Stomach (tissue), 8 donors: ENCODE measurements at regions not wholly inside any gene's neighbourhood (a gene's known extent, or its start where the extent isn't known, plus 50 kb on each side); places are given as distances from the start of the nearest gene placed in this dataset.

Experiments
- DNase-seq, 2 donors: peaks; one replicate each; pipeline versions ENCODE4 v3.0.0 to v3.0.0-alpha.2; 2013 to 2019
- H3K27ac ChIP-seq, 5 donors: fragments of 200-600 bp in 4 of 5; sonication (generic) in 4 of 5; one replicate each; pipeline ENCODE4 v1.5.1; 2013 to 2019; ENCODE audit warnings: mild to moderate bottlenecking in 1 of 5, moderate library complexity in 1 of 5
- H3K27me3 ChIP-seq, 3 donors: fragments of 200-600 bp; sonication (generic); one replicate each; pipeline ENCODE4 v1.5.1; 2017 to 2019; ENCODE audit warnings: mixed run types in 1 of 3
- H3K36me3 ChIP-seq, 4 donors: fragments of 200-600 bp; sonication (generic); 1 replicate in 3 of 4; 2 replicates in 1 of 4; pipeline ENCODE4 v1.5.1; 2016 to 2019
- H3K4me1 ChIP-seq, 4 donors: fragments of 200-600 bp; sonication (generic); one replicate each; pipeline ENCODE4 v1.5.1; 2016 to 2019
- H3K4me3 ChIP-seq, 4 donors: fragments of 200-600 bp; sonication (generic) in 3 of 4; one replicate each; pipeline ENCODE4 v1.5.1; 2016 to 2019; ENCODE audit warnings: mild to moderate bottlenecking in 1 of 4
- H3K9me3 ChIP-seq, 4 donors: fragments of 200-600 bp; sonication (generic); one replicate each; pipeline ENCODE4 v1.5.1; 2016 to 2019
- CTCF ChIP-seq, 7 experiments: fragments of 450-650 bp in 4 of 7; fragments of 200-600 bp in 3 of 7; sonication (generic) in 3 of 7; IDR thresholded peaks; one replicate each; pipeline ENCODE4 v1.5.1; 2016 to 2019; ENCODE audit warnings: antibody characterized with exemption in 7 of 7, control low read depth in 2 of 7, mild to moderate bottlenecking in 1 of 7
- EP300 ChIP-seq: sonication (generic); formaldehyde crosslinking; IDR thresholded peaks from one replicate; pipeline ENCODE4 v1.6.1; 2017; ENCODE audit warnings: antibody characterized with exemption
- POLR2A ChIP-seq, 4 donors: fragments of 450-650 bp; IDR thresholded peaks; one replicate each; pipeline ENCODE4 v1.6.1; 2016; ENCODE audit warnings: antibody characterized with exemption in 4 of 4, control low read depth in 2 of 4, mild to moderate bottlenecking in 1 of 4, moderate library complexity in 1 of 4
- POLR2AphosphoS5 ChIP-seq, 3 donors: sonication (generic); formaldehyde crosslinking; IDR thresholded peaks; one replicate each; pipeline ENCODE4 v1.6.1; 2016; ENCODE audit warnings: antibody characterized with exemption in 3 of 3
- WGBS, 5 donors: extraction: QIAGEN DNeasy Blood & Tissue Kit in 3 of 5; methylation state at CpG; one replicate each; pipeline versions ENCODE4 v1.1.5 to v1.1.7; 2013 to 2018; 5-methylcytosine and 5-hydroxymethylcytosine counted together
- intact Hi-C: fragments of 100-400 bp; cut with DNase I; formaldehyde crosslinking; loops from one replicate; pipeline ENCODE4 v1.15.1; 2023; ENCODE audit warnings: low total_unique reads
- donor health status: healthy with polysubstance abuse.
- donor health status: Bipolar disorder and iron deficiency.
- donor health status: healthy.

- H3K36me3 ChIP-seq, result no peaks in the 10 kb centered on the region
Measured at GRCh38 chr20:16170406-16170971, 402.8 kb downstream of the KIF16B start.

GRCh38 chr20:16167423-16168130, 405.7 kb downstream of the KIF16B start:
- Histone ChIP-seq H3K4me1 (no peaks in the 10 kb centered on the region), H3K36me3 (no peaks in the 10 kb centered on the region), H3K9me3 (peaks cover 0 to 12% (median 7%) of the 10 kb centered on the region in 4 donors), H3K27ac (no peak overlapping the region), H3K4me3 (no peak overlapping the region), H3K27me3 (no peaks in the 10 kb centered on the region)
- TF ChIP-seq CTCF (IDR thresholded peaks at IDR 0.05), result no peak
- TF ChIP-seq POLR2AphosphoS5 (IDR thresholded peaks at IDR 0.05), result no peak
- TF ChIP-seq POLR2A (IDR thresholded peaks at IDR 0.05), result no peak
- TF ChIP-seq EP300, result no peak
- 77 to 94% (median 85%) methylated on average over 2 of the region's 2 CpGs for WGBS, 5 donors
- intact Hi-C loops, result no loop called here
- DNase-seq, result peak in 1 of 2 donors; percentile 17

More at GRCh38 chr20:16170406-16170971, 402.8 kb downstream of the KIF16B start:
- H3K4me3 ChIP-seq, result no peak overlapping the region
- intact Hi-C loops, result no loop called here
- no peaks in the 10 kb centered on the region for H3K4me1 ChIP-seq
- no peaks in the 10 kb centered on the region for H3K27me3 ChIP-seq
- TF ChIP-seq CTCF (IDR thresholded peaks at IDR 0.05) (no peak), POLR2A (IDR thresholded peaks at IDR 0.05) (no peak), POLR2AphosphoS5 (IDR thresholded peaks at IDR 0.05) (no peak), EP300 (no peak)
- DNase-seq, result no peak
- no peak overlapping the region for H3K27ac ChIP-seq
- H3K9me3 ChIP-seq, result no peaks in the 10 kb centered on the region
- 72 to 84% (median 77%) methylated on average over 7 of the region's 7 CpGs for WGBS, 5 donors

- TF ChIP-seq POLR2A (IDR thresholded peaks at IDR 0.05) (no peak), POLR2AphosphoS5 (IDR thresholded peaks at IDR 0.05) (no peak), CTCF (IDR thresholded peaks at IDR 0.05) (no peak), EP300 (no peak)
- H3K36me3 ChIP-seq, result no peaks in the 10 kb centered on the region
- no peak for DNase-seq
- H3K4me1 ChIP-seq, result no peaks in the 10 kb centered on the region
- H3K4me3 ChIP-seq, result no peak overlapping the region
- intact Hi-C loops, result no loop called here
- H3K27me3 ChIP-seq, result no peaks in the 10 kb centered on the region
- H3K27ac ChIP-seq, result no peak overlapping the region
- peaks cover 0 to 12% (median 7%) of the 10 kb centered on the region in 4 donors for H3K9me3 ChIP-seq
- 91 to 95% (median 94%) methylated on average over 6 of the region's 6 CpGs for WGBS, 5 donors
Measured at GRCh38 chr20:16166737-16167136, 406.5 kb downstream of the KIF16B start.

GRCh38 chr20:16158976-16159286, 414.3 kb downstream of the KIF16B start:
- 71 to 85% (median 74%) methylated on average over 2 of the region's 2 CpGs for WGBS, 5 donors
- H3K9me3 ChIP-seq, result peaks cover 0 to 9% (median 7%) of the 10 kb centered on the region in 4 donors
- H3K4me3 ChIP-seq, result no peak overlapping the region
- intact Hi-C loops, result no loop called here
- DNase-seq, result no peak
- no peaks in the 10 kb centered on the region for H3K36me3 ChIP-seq
- no peak overlapping the region for H3K27ac ChIP-seq
- H3K4me1 ChIP-seq, result no peaks in the 10 kb centered on the region
- no peak for TF ChIP-seq POLR2AphosphoS5 (IDR thresholded peaks at IDR 0.05)
- no peak for TF ChIP-seq POLR2A (IDR thresholded peaks at IDR 0.05)
- no peak for TF ChIP-seq EP300
- TF ChIP-seq CTCF (IDR thresholded peaks at IDR 0.05), result no peak
- H3K27me3 ChIP-seq, result no peaks in the 10 kb centered on the region
